Amniotic stem cell (primary cell): ENCODE measurements at regions not wholly inside any gene's neighbourhood (a gene's known extent, or its start where the extent isn't known, plus 50 kb on each side); places are given as distances from the start of the nearest gene placed in this dataset.

Experiments used
- DNase-seq: peaks from one replicate; lab custom pipeline; 2025; lab: John Stamatoyannopoulos, UW

DNA sequence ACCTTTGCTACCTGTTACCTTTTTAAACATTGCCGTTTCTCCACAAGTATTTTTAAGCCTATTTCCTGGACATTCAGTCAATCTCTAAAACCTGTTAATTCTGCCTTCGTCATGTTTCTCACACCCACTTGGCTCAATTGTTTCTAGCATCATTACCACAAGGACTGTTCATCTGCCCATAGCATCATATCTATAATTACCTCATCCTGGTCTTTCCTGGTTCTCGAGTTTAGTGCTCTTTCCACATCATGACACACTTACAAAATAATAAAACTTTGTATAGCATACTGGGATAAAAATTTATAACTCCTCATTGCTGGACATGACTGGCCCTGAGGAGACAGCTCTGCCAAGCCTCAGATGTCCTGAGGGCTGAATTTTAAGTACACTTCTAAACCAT lies 104.8 kb downstream of the CYB561 start:
- DNase-seq = no peak

DNA sequence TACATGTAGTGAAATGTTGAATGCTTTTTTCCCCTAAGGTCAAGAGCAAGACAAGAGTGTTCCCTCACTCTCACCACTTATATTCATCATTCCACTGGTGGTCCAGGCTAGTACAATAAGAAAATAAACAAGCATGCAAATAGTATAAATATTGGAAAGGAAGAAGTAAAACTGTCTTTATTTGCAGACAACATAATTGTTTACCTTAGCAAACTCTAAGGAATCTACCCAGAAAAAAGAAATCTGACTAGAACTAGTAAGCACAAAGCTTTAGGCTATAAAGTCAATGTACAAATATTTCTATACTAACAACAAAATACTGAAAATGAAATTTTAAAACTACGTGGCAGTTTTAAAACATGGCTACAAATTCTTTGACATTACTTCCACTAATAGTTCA lies 101.7 kb downstream of the CYB561 start:
- no peak for DNase-seq

DNA sequence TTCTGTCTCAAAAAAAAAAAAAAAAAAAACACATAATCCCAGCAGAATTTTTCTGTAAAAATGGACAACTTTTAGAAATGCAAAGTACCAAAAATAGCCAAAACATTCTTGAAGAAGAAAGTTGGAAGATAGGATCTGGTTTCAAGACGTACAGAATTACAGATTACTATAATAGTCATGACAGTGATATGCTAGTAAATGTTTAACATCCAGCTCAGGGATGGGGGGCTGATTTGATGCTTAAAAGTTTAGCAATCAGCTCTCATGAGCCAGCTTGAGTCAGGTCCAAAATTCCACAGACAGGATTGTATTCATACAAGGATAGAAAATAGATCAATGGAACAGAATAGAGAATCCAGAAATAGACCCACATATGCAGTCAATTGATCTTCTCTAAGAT lies 100.5 kb downstream of the CYB561 start:
- peak; percentile 17 for DNase-seq

DNA sequence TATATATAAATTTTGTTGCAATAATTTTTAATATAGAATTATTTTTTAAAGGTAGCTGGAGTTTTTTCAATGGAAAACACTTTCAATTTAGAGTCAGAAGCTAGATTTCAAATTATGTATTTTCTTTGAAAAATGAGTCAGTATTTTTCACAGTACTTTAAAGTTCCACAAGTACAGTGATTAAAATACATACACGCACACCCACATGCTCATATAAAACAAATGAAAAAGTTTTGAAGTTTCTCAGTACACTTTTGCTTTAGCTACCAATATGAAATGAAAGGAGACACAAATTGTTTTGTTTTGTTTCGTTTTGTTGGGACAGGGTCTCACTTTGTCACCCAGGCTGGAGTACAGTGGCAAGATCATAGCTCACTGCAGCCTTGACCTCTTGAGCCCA lies 98.6 kb downstream of the CYB561 start:
- DNase-seq = no peak

DNA sequence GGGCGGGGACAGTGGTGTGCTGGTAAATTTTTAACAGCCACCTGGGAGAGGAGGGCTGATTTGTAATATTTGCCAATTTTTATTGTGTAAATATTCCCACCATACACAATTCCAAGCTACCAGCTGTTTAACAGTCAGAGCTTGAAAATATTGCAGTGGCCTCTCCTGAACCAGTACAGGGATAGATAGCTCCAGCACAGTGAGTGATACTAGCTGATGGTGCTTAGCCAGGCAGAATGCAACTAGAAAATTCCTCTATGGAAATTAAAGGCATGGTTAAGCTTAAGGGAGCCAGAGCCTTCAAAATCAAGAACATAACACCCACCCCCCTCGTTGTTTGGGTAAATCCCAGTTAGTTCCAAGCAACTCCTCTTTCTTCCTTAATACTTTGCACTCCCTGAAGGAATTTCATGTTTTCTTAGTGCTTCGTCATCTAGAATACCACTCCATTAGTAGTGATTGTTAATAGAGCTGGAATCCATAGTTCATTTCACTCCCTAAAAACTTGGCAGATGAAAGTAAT lies 96.6 kb downstream of the CYB561 start:
- DNase-seq = peak; percentile 24

DNA sequence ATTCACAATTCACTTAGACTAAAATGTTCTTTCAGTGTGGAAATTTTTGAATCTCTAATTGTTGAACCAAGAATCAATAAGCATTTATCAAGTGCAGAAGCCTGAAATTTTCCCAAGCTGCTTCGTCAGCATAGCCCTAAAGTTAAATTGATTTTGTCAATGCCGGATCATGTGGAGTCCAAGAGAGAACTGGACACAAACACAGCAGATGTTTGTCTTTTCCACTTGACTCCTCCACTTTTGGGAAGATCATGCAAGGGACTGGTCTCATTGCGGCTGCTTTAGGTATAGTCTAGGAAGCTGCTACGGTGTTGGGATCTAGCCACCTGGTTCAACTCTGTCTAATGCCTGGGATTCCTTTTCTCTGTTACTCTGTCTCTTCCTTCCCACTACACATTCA lies 95.7 kb downstream of the CYB561 start:
- DNase-seq = no peak

DNA sequence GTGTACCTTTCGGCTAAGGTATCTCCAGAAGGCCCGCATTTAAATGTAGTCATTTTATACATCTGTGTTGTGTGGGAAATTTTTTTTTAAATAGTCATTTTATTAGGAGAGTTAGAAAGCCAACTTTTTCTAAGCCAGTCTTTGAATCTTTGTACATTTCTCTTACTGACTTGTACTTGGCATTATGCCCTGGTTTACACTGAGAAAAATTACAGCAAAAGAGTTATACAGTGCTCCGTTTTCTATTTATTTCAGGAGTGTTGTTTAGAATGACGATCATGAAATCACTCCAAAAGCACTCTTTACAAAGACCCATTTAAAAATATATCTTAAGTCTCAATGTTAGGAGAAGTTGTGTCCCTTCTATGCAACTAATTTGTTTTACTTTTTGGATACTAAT lies 91.8 kb downstream of the CYB561 start:
- DNase-seq = no peak

DNA sequence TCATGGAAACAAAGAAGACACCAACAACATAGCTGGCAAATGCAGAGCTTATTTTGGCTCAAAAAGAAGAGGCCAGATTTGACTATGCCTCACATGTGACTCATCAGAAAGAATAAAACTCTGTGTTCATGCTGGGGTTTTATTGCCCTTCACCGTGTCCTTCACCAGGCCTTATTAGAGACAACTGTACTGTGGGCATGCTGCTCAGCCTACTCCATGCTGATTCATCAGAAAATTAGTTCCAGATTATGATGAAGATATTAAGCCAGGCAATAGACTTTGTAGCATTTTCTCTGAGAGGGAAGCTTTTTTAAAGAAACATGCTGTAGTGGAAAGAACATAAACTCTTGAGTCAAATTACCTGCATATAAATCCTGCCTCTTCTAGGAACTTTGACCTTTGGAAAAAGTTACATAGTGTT lies 89.8 kb downstream of the CYB561 start:
- peak; percentile 24 for DNase-seq

DNA sequence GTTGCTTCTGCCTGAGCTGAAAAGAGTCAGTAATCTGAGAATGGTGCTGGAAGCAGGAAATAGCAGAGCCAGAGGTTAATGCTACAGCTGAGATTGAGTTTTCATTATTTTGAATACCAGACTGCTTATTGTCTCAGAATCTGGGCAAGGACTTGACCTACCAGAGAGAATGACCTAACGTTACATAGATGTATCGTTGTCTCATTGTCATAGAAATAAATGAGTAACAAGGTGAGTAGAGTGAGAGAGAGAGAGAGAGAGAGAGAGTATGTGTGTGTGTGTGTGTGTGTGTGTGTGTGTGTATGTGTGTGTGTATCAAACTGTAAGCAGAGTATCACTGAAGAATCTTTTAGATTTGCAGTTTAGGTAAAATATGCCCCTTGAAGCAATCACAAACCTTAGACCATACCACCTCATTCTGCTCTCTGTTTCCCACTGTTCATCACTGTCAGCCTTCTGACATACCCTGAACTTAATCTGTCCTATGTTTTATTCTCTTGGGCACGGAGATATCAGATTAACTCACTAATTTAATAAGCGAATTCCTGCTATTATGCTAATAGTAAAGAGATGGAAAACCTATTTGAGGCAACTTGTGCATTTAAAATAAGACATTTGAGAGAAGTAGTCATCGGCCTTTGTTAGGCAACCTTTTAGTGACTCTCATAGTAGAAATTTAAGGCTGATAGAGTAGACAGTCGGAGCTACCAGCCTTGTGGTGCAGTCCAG lies 87.8 kb downstream of the CYB561 start:
- no peak for DNase-seq

DNA sequence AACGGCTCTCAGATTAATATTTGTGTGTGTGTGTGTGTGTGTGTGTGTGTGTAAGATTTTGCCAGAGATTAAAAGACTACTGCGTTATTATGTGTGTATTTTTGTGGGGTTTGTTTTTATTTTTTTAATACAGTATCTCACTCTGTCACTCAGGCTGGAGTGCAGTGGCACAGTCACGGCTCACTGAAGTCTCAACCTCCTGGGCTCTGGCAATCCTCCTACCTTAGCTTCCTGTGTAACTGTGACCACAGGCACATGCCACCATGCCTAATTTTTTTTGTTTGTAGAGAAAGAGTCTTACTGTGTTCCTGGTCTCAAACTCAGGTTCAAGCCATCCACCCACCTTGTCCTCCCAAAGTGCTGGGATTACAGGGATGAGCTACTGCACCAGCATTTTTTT lies 87.2 kb downstream of the CYB561 start:
- no peak for DNase-seq

DNA sequence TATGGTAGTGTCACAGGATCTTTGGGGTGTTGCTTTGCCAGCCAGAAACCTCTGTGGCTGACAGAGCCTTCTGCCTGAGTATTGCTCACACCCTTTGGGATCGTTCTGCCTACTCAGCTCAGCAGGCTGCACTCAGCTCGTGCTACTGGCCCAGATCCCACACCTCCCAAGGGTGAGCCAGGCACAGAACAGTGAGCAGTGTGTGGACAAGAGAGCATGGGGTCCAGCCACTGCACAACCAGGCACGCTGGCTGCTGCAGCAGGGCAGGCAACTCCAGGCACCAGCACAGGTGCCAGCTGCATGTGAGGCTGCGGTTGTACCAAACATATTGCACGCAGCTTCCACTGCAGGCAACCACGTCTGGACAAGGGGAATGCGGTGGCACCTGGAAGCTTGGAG lies 84.9 kb downstream of the CYB561 start:
- no peak for DNase-seq

DNA sequence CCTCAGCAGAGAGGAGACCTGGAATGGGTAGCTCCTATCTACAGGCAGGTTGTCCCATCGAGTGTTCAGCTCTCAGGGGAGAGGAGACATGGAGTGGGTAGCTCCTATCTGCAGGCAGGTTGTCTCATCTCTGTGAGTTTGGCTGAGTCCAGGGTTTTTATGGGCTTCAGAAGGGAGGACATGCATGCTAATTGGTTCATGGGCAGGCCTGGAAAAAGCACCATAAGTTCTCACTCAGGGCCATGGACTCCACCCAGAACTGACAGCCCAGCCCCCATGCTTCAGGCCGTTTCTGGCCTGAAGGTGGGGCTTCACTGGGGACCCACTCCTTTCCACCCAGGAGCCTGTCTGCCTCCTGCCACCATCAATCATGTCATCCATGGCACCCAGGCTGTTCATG lies 84.0 kb downstream of the CYB561 start:
- no peak for DNase-seq

DNA sequence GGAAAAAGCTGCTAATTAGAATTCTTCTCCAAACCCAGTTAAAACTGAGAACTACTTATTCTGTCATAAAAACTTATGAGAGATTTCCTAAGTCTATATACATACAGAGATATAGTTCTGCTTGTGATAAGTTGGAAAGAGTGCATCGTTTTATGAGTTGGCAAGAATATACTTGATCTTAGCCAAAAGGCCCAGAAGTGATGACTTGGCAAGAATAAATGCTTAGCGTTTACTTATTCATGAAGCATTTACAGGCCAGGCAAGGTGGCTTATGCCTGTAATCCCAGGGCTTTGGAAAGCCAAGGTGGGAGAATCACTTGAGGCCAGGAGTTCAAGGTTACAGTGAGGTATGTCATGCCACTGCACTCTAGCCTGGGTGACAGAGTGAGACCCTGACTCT lies 81.7 kb downstream of the CYB561 start:
- DNase-seq = no peak

DNA sequence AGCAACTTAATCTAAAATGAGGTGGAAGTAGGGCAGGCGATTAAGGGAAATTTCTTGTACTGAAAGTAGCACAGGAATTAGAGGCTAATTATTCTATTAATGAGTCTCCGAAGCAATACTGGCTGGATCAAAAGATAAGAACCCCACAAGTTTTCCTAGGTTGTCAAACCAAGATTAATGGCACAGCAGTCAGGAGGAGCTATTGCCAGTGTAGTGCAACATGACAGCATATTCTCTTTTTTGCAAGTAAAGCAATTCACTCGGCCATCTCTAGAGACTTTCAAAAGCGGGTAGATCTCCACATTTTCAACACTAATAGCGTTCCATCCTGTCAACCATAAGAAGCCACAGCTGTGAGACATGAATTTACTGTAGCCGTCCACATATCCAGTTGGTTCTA lies 81.2 kb downstream of the CYB561 start:
- DNase-seq = no peak

DNA sequence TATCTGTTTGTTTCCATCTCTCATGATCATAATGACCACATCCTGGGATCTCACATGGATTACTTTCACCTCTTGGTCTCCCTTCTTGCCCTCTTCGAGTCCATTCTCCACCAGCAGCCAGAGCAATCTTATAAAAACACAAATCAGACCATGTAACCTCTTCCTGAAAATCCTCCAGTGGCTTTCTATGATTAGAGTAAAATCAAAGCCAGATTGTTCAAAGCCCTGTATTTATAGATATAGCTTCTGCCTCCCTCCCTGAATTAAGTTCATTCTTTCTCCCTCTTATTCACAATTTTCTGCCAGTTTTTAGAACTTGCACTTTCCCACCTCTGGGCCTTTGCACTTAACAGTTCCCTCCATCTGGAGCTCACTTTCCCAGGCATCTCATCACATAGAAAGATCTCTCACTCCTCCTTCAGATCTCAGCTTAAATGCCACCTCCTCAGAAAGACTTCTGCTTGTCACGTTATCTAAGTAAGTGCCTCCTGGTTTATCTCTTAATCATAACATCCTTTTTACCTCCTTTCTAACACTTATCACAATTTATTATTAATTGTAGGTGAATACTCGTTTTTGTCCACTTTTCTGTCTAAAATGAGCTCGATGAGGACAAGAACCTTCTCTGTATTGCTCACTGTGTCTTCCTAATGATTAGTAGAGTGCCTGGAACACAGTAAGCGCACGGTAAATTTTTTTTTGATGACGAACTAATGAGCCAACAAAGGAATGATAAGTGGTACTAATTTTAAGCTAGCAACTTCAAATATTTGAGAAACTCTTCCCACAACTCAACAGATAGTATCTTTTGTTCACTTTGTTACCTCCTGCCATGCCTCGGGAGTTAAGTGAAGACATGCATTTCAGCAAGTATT lies 80.5 kb downstream of the CYB561 start:
- DNase-seq = no peak

DNA sequence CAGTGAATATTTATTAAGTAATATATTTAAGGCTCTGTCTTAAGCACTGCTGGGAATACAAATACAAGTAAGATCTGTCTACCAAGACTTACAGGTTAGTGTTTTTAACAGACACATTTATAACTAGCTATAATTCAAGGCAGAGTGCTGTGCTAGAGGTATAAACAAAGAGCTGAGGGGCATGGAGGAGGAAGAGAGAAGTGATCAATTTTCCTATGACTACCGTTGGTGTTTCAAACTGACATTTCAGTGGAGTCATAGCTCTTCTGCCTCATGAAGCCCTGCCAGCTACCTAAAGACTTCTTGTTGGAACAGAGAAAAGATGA lies 79.9 kb downstream of the CYB561 start:
- no peak for DNase-seq

DNA sequence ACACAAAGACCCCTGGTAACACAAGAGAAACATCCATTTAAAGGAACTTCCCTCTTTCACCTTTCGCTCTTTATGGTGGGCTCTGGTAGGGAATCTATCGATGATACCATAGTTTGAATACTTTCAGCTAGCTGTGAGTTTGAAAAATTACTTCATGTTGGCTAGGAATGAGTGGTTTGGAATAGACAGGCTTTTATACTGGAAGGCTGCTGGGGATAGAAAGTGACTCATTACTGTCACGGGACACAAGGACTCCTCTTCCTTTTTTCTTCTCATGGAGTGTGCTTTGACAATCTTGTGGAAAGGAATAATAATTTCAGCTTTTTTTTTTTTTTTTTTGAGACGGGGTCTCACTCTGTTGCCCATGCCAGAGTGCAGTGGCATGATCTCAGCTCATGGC lies 76.9 kb downstream of the CYB561 start:
- DNase-seq = no peak

DNA sequence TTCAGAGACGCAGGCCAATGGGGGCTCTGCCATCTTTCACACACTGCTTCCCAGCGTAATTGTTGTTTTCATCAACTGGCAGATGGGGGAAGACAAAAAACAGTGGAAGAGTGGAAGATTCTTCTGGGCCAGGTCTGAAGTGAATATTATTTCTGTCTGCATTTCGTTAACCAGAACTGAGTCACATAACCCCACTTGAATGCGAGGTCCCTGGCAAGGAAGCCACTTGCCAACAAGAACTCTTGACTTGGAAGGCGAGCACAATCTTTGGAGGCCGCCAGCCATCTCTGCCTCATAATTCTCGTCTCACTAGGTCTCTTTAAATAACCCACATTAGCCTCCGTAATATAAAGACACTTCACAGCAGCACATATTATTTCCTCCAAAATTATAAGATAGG lies 75.4 kb downstream of the CYB561 start:
- DNase-seq = no peak

DNA sequence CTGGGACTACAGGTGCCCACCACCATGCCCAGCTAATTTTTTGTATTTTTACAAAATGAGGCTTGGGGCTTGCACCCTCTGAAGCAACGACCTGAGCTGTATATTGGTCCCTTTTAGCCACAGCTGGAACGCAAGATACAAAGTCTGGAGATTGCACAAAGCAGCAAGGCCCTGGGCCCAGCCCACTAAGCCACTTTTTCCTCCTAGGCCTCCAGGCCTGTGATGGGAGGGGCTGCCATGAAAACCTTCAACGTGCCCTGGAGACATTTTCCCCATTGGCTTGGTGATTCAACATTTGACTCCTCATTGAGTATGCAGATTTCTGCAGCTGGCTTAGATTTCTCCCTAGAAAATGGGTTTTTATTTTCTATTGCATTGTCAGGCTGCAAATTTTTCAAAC lies 69.2 kb downstream of the CYB561 start:
- no peak for DNase-seq

DNA sequence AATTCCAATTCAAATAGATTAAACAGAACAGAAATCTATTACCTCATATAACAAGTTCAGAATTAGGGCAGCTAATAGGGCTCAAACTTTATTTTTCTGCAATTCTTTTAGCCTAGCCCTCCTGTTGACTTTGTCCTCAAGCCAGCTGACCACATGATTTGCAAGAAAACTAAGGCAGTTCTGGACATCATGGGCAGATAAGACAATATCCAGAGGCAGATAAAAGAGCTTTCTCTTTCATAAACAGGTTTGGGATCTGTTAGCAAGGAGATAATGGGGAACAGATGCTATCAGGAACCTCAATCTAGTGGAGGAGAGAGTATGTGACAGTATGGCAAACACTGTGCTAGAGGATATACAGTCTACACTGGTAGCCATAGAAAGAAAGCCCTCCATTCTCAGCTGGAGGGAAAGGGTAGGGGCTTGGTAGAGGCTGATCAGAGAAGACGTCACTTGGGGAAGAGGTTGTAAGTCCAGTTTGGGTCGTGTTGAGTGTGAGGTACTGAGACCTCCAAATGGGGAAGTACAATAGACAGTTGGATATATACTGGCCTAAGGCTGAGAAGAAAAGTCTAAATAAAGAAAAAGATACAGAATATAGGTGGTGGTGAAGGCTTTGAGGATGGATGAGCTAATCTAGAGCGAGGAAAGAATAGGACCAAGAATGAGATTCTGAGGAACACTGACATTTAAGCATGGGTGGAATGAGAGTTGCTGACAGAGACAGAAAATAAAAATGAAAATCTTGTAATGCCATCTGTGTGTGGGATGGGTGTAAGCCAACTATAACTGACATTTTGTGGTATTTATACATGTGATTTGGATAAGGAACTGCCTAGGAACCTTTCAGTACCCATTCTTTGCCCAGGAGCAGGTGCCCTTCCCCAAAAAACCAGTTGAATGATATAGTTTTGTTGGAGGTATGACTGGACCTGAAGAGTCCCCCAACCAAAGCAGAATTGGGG lies 67.4 kb downstream of the CYB561 start:
- no peak for DNase-seq

DNA sequence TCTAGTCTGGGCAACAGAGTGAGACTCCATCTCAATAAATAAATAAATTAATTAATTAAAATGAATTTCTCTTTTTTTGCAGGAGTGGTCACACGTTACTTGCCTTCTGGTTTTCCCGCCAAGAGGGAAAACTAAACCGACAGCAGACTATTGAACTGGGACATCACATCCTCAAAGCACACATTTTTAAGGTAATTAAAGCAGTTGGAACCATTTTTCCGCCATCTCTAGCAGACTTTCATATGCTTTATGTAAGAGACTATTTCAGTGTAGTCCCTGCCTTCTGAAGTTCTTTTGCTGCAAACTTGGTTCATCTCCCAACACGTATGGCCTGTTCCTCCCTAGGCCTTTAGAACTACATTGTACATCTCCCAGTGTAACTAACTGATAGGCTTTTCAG lies 66.5 kb downstream of the CYB561 start:
- no peak for DNase-seq

DNA sequence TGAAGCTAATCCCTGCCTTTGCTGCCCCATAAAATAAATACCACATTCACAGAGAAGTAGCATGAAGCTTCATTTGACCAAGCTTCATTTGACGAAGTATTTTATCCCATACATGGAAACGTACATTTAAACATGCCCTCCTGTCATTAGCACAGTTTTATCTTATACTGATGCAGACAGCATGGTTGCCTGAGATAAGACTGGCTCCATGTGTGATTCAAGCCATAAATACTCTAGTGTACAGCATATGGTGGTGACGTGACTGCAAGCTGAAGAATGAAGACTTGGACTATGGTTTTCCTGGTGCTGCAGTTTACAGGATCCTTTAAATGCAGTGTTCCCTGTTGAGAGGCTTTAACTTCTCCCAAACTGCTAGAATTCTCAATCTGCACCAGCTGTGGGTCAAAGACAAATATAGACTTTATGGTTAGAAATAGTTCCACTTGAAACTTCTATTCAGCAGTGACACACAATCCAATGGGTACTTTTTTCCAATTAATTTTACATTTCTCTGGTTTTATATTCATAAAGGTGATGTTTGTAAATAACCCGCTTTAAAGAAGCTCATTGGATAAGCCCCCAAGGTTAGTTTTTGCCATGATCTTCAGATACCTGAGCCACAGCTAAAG lies 64.9 kb downstream of the CYB561 start:
- DNase-seq = no peak
